ENCODE measurements at regions not wholly inside any gene's neighbourhood (a gene's known extent, or its start where the extent isn't known, plus 50 kb on each side); places are given as distances from the start of the nearest gene placed in this dataset.

DNA sequence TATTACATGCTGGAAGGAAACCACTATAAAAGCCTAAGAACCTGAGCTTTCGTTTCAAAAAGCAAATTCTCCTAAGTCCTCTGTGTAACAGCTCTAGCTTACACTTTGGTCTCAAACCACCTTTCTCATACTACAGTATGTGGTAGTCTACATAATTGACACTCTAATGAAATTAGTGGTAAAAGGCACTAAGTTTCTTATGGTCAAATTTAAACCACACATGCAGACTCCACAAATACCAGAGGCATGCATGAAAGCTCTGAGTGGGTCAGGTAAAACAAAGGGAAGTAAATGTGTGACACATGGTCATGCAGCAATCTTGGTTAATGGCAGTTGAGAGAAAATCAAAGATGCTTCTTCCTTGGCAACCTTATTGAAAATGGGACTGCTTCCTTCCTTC lies 187.8 kb downstream of the CCNG2 start:
- WGBS (ENCODE audit: insufficient coverage), result 0% methylated on average over 1 of the region's 1 CpG
- intact Hi-C loops (cut with micrococcal nuclease), result no loop called here
- H3K27me3 Mint-ChIP-seq (ENCODE audit: low read depth in 2 of 2), result peaks cover 2 to 16% of the 10 kb centered on the region in 2 donors

DNA sequence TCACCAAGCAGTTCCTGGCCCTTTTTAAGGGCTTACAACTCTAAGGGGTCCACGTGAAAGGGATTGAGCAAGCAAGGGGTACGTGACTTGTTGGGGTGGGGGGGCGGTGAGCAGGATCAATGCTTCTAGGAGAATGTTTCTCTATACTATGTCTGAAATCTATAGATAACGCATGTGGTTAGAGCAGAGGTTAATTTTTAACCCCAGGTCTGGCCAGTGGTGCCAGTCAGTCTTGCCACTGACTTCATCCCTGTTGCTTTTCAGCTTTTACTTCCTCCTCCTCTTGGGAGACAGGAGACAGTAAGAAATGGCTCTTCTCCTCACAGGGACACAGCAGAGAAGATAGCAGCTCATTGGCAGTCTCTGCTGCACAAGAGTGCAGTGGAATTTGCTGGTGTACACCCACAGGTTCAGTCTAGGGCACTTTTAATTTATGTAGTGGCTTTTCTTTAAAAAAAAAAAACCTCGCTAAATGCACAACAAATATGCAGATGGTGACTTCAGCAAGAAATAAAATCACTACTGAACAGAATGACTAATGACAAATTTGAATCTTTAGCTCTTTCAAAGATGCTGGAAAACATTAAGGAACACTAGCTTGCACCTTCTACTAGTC lies 190.5 kb downstream of the CCNG2 start:
- no peaks in the 10 kb centered on the region for H3K36me3 ChIP-seq (ENCODE audit: control insufficient read depth, insufficient read depth, low read length)
- Mint-ChIP-seq H3K4me1 (no peaks in the 10 kb centered on the region), H3K9me3 (peaks cover 0 to 2% of the 10 kb centered on the region in 2 donors), H3K27me3 (ENCODE audit: low read depth in 2 of 2) (peaks cover 2 to 16% of the 10 kb centered on the region in 2 donors), H3K27ac (no peak overlapping the region), H3K36me3 (peaks cover 6% of the 10 kb centered on the region), H3K4me3 (no peak overlapping the region)
- H3K4me3 ChIP-seq (ENCODE audit: low read length), result no peak overlapping the region
- WGBS (ENCODE audit: insufficient coverage), result 75% methylated on average over 5 of the region's 5 CpGs
- TF ChIP-seq, protein P1, sequence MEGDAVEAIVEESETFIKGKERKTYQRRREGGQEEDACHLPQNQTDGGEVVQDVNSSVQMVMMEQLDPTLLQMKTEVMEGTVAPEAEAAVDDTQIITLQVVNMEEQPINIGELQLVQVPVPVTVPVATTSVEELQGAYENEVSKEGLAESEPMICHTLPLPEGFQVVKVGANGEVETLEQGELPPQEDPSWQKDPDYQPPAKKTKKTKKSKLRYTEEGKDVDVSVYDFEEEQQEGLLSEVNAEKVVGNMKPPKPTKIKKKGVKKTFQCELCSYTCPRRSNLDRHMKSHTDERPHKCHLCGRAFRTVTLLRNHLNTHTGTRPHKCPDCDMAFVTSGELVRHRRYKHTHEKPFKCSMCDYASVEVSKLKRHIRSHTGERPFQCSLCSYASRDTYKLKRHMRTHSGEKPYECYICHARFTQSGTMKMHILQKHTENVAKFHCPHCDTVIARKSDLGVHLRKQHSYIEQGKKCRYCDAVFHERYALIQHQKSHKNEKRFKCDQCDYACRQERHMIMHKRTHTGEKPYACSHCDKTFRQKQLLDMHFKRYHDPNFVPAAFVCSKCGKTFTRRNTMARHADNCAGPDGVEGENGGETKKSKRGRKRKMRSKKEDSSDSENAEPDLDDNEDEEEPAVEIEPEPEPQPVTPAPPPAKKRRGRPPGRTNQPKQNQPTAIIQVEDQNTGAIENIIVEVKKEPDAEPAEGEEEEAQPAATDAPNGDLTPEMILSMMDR (IDR thresholded peaks at IDR 0.05), result no peak
- H3K27ac ChIP-seq (ENCODE audit: low read length), result no peak overlapping the region
- no peaks in the 10 kb centered on the region for H3K27me3 ChIP-seq (ENCODE audit: control insufficient read depth, insufficient read depth, low read length)
- intact Hi-C loops (cut with micrococcal nuclease), result no loop called here
- DNase-seq (no peak), ATAC-seq (no peak)
- no peaks in the 10 kb centered on the region for H3K4me1 ChIP-seq (ENCODE audit: control insufficient read depth, insufficient read depth, low read length)
- peaks cover 1% of the 10 kb centered on the region for H3K9me3 ChIP-seq (ENCODE audit: control insufficient read depth, insufficient read depth, low read length)

More for the DNA sequence above, 187.8 kb downstream of the CCNG2 start:
- H3K4me1 Mint-ChIP-seq, result no peaks in the 10 kb centered on the region
- ATAC-seq (no peak), DNase-seq (no peak)
- no peaks in the 10 kb centered on the region for H3K27me3 ChIP-seq (ENCODE audit: control insufficient read depth, insufficient read depth, low read length)
- H3K36me3 ChIP-seq (ENCODE audit: control insufficient read depth, insufficient read depth, low read length), result no peaks in the 10 kb centered on the region
- H3K27ac ChIP-seq (ENCODE audit: low read length), result no peak overlapping the region
- H3K4me1 ChIP-seq (ENCODE audit: control insufficient read depth, insufficient read depth, low read length), result no peaks in the 10 kb centered on the region
- H3K4me3 Mint-ChIP-seq, result no peak overlapping the region
- peaks cover 7% of the 10 kb centered on the region for H3K9me3 ChIP-seq (ENCODE audit: control insufficient read depth, insufficient read depth, low read length)
- no peak overlapping the region for H3K27ac Mint-ChIP-seq
- no peak overlapping the region for H3K4me3 ChIP-seq (ENCODE audit: low read length)
- peaks cover 3 to 8% of the 10 kb centered on the region in 2 donors for H3K9me3 Mint-ChIP-seq
- TF ChIP-seq, protein P1 (IDR thresholded peaks at IDR 0.05), result no peak
- H3K36me3 Mint-ChIP-seq, result peaks cover 6% of the 10 kb centered on the region

DNA sequence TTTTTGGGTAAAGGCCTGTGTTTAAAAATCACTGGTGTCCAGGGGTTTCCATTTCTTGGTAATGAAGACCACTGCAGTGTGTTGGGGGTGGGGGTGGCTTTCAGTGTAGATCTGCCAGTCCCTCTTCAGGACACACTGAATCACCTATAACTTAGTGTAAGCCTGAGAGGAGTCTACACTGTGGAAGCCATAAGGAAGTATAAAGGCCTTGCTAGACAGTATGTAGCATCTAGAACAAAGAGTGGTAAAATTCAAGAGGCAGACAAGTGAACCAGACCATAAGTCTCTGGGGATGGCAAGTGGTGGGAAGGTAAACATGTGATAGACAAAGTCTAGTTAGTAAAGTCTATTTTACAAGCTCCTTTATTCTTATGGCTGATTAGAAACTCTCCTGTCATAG lies 191.8 kb downstream of the CCNG2 start:
- no peaks in the 10 kb centered on the region for H3K9me3 Mint-ChIP-seq
- no peak for ATAC-seq
- no peak overlapping the region for H3K27ac Mint-ChIP-seq
- Histone ChIP-seq H3K4me3 (ENCODE audit: low read length) (no peak overlapping the region), H3K27ac (ENCODE audit: low read length) (no peak overlapping the region), H3K27me3 (ENCODE audit: control insufficient read depth, insufficient read depth, low read length) (no peaks in the 10 kb centered on the region), H3K9me3 (ENCODE audit: control insufficient read depth, insufficient read depth, low read length) (no peaks in the 10 kb centered on the region), H3K36me3 (ENCODE audit: control insufficient read depth, insufficient read depth, low read length) (no peaks in the 10 kb centered on the region), H3K4me1 (ENCODE audit: control insufficient read depth, insufficient read depth, low read length) (no peaks in the 10 kb centered on the region)
- H3K27me3 Mint-ChIP-seq (ENCODE audit: low read depth in 2 of 2), result peaks cover 2 to 16% of the 10 kb centered on the region in 2 donors
- DNase-seq, result no peak
- TF ChIP-seq, protein P1 (IDR thresholded peaks at IDR 0.05), result no peak
- H3K36me3 Mint-ChIP-seq, result no peaks in the 10 kb centered on the region
- H3K4me1 Mint-ChIP-seq, result no peaks in the 10 kb centered on the region
- H3K4me3 Mint-ChIP-seq, result no peak overlapping the region
- intact Hi-C loops (cut with micrococcal nuclease), result no loop called here

DNA sequence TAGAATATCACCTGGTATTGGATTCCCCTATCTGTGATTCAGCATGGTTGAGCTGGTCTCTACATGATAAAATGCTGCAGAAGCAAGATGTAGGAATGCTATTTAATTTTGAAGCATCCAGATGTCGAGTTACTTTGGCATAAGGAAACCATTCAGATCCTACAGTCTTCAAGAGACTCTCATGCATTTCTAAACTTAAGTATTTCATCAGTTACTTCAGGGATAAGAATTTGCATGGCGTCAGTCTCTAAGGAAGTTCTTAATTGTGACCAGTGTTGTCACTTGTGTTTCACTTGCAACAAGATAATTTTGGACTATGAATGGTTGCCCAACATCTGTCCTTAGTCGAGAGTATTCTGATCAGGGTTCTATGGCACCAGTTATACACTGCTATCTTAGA lies 192.4 kb downstream of the CCNG2 start:
- ATAC-seq, result no peak
- no peaks in the 10 kb centered on the region for H3K4me1 Mint-ChIP-seq
- H3K36me3 Mint-ChIP-seq, result no peaks in the 10 kb centered on the region
- no peak for DNase-seq
- Histone ChIP-seq H3K27me3 (ENCODE audit: control insufficient read depth, insufficient read depth, low read length) (no peaks in the 10 kb centered on the region), H3K36me3 (ENCODE audit: control insufficient read depth, insufficient read depth, low read length) (no peaks in the 10 kb centered on the region), H3K27ac (ENCODE audit: low read length) (no peak overlapping the region), H3K9me3 (ENCODE audit: control insufficient read depth, insufficient read depth, low read length) (no peaks in the 10 kb centered on the region), H3K4me1 (ENCODE audit: control insufficient read depth, insufficient read depth, low read length) (no peaks in the 10 kb centered on the region), H3K4me3 (ENCODE audit: low read length) (no peak overlapping the region)
- H3K4me3 Mint-ChIP-seq, result no peak overlapping the region
- WGBS (ENCODE audit: insufficient coverage), result 77% methylated on average over 3 of the region's 3 CpGs
- peaks cover 2 to 16% of the 10 kb centered on the region in 2 donors for H3K27me3 Mint-ChIP-seq (ENCODE audit: low read depth in 2 of 2)
- intact Hi-C loops (cut with micrococcal nuclease), result no loop called here
- TF ChIP-seq, protein P1 (IDR thresholded peaks at IDR 0.05), result no peak
- no peaks in the 10 kb centered on the region for H3K9me3 Mint-ChIP-seq
- no peak overlapping the region for H3K27ac Mint-ChIP-seq

Data from natural killer cell (primary cell).